C4-2B (cell line): ENCODE measurements at regions not wholly inside any gene's neighbourhood (a gene's known extent, or its start where the extent isn't known, plus 50 kb on each side); places are given as distances from the start of the nearest gene placed in this dataset.

ENCODE experiments used
- H3K27ac ChIP-seq: fragments of 450-650 bp; 2 replicates; pipeline ENCODE4 v1.5.1; 2017
- ZFX ChIP-seq: fragments of 450-650 bp; IDR thresholded peaks from 2 replicates; pipeline ENCODE4 v1.6.1; 2017
- TF ChIP-seq, protein P1 (sequence below): fragments of 450-650 bp; conservative IDR thresholded peaks from 2 replicates; pipeline ENCODE4 v1.5.1; 2017; ENCODE audit warnings: mild to moderate bottlenecking

DNA sequence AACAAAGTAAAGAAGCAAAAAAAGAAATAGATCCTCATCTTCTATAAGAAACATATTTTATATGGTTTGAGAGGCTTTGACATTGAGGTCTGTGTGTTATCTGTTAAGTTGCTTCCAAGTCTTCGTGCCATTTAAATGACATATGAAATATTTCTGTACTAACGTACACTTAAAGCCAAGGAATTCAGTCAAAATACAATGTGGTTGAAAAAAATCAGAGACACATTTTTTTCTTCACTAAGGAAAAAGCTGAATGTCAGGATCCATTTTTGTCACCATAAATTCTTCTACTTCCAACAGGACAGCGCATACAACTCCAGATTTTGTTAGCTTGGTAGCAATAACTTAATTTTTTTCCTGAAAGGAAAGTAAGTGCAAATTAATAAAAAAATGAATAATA lies 168.5 kb downstream of the FAT4 start:
- H3K27ac ChIP-seq, result no peak overlapping the region
- TF ChIP-seq ZFX, result no peak
- TF ChIP-seq, protein P1, sequence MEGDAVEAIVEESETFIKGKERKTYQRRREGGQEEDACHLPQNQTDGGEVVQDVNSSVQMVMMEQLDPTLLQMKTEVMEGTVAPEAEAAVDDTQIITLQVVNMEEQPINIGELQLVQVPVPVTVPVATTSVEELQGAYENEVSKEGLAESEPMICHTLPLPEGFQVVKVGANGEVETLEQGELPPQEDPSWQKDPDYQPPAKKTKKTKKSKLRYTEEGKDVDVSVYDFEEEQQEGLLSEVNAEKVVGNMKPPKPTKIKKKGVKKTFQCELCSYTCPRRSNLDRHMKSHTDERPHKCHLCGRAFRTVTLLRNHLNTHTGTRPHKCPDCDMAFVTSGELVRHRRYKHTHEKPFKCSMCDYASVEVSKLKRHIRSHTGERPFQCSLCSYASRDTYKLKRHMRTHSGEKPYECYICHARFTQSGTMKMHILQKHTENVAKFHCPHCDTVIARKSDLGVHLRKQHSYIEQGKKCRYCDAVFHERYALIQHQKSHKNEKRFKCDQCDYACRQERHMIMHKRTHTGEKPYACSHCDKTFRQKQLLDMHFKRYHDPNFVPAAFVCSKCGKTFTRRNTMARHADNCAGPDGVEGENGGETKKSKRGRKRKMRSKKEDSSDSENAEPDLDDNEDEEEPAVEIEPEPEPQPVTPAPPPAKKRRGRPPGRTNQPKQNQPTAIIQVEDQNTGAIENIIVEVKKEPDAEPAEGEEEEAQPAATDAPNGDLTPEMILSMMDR, result no peak

DNA sequence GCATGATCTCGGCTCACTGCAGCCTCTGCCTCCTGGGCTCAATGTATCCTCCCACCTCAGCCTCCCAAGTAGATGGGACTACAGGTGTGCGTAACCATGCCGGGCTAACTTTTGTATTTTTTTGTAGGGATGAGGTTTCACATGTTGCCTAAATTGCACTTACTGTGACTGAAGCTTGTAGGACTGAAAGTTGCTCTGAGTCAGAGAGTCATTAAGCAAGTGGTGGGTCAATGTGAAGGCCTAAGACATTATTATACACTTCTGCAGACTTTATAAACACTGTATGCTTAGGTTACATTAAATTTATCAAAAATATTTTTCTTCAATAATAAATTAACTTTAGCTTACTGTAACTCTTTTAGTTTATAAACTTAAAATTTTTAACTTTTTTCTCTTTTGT lies 170.2 kb downstream of the FAT4 start:
- no peak for TF ChIP-seq ZFX
- TF ChIP-seq, protein P1, result no peak
- no peak overlapping the region for H3K27ac ChIP-seq

- TF ChIP-seq, protein P1, result no peak
- no peak for TF ChIP-seq ZFX
- H3K27ac ChIP-seq, result no peak overlapping the region
These were observed 171.6 kb downstream of the FAT4 start for GRCh38 chr4:125486351-125486750.

GRCh38 chr4:125489952-125490690 lies 175.4 kb downstream of the FAT4 start:
- TF ChIP-seq ZFX, result no peak
- TF ChIP-seq, protein P1, result no peak

DNA sequence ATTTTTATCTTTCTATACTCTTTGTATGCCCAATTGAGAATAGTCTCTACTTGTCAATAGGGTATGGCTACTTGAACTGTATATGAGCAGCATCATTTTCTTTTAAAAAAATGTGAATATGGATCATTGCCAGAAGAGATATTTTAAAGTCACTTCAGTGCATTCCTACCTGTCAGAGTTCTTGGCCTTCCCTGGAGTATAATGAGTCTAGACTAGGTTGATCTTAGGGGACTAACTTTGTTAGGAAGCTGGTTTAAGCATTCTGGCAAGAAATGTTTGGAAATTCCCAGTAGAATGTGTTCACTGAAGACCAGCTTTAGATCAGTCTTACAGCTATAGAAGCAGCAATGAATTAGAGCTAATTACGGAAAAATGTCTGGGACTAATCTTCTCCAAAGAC lies 178.2 kb downstream of the FAT4 start:
- TF ChIP-seq ZFX, result no peak
- TF ChIP-seq, protein P1, result no peak
- no peak overlapping the region for H3K27ac ChIP-seq

More at GRCh38 chr4:125489952-125490690, 175.4 kb downstream of the FAT4 start:
- no peak overlapping the region for H3K27ac ChIP-seq

- TF ChIP-seq, protein P1, result no peak
- TF ChIP-seq ZFX, result no peak
- no peak overlapping the region for H3K27ac ChIP-seq
These were observed 183.1 kb downstream of the FAT4 start for GRCh38 chr4:125497861-125498260.

- TF ChIP-seq, protein P1, result no peak
- no peak overlapping the region for H3K27ac ChIP-seq
These were observed 184.2 kb downstream of the FAT4 start for GRCh38 chr4:125498981-125499380.
